Activated T-helper 1 cell treated with anti-CD3 and anti-CD28 coated beads, Interleukin-12 subunit alpha, Interleukin-12 subunit beta, Interleukin-2, Interleukin-4 antibody, amounts not matched to agents 30 ng/mL and 10 ng/mL and 1 ng/mL, durations not matched to agents 14 hours and 24 hours and 36 hours (primary cell): ENCODE measurements at regions not wholly inside any gene's neighbourhood (a gene's known extent, or its start where the extent isn't known, plus 50 kb on each side); places are given as distances from the start of the nearest gene placed in this dataset.

Source experiments
- DNase-seq: peaks from one replicate; pipeline ENCODE4 v3.0.0; 2021; ENCODE audit warnings: low spot score
- H3K27ac Mint-ChIP-seq: one replicate; pipeline ENCODE4 v1.8.0; 2021; ENCODE audit warnings: mild to moderate bottlenecking, mixed read lengths
- H3K27me3 Mint-ChIP-seq: one replicate; pipeline ENCODE4 v1.8.0; 2022; ENCODE audit warnings: mild to moderate bottlenecking, moderate library complexity, mixed read lengths; ENCODE audit not compliant: insufficient read depth
- H3K36me3 Mint-ChIP-seq: one replicate; pipeline ENCODE4 v1.8.0; 2021; ENCODE audit warnings: low read depth, mixed read lengths
- H3K4me1 Mint-ChIP-seq: one replicate; pipeline ENCODE4 v1.8.0; 2021; ENCODE audit warnings: low read depth, mixed read lengths
- H3K4me3 Mint-ChIP-seq: one replicate; pipeline ENCODE4 v1.8.0; 2021; ENCODE audit warnings: mild to moderate bottlenecking, moderate library complexity, mixed read lengths
- H3K9me3 Mint-ChIP-seq: one replicate; pipeline ENCODE4 v1.8.0; 2021; ENCODE audit warnings: mixed read lengths
- intact Hi-C: fragments of 100-400 bp; cut with micrococcal nuclease; formaldehyde crosslinking; loops from one replicate; pipeline ENCODE4 v1.15.1; 2024

DNA sequence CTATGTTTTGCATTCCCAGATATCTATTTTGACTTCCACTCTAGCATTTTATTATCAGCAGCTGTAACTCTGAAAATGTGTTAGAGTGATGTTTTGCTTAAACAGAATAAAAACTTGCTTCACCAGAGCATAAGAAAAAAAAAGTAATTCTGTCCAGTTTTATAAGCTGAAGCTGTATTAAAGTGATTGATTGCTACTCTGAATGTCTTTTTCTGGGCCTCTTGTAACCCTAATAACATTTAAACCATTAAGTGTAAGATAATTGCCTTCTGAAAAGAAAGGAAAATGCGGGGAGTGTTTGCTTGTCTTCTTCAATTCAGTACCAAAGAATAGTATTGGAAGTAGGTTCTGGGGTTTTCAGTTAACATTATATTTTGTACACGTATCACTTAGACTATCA lies 57.9 kb upstream of the UBE2E1 start:
- H3K9me3 Mint-ChIP-seq, result no peaks in the 10 kb centered on the region

DNA sequence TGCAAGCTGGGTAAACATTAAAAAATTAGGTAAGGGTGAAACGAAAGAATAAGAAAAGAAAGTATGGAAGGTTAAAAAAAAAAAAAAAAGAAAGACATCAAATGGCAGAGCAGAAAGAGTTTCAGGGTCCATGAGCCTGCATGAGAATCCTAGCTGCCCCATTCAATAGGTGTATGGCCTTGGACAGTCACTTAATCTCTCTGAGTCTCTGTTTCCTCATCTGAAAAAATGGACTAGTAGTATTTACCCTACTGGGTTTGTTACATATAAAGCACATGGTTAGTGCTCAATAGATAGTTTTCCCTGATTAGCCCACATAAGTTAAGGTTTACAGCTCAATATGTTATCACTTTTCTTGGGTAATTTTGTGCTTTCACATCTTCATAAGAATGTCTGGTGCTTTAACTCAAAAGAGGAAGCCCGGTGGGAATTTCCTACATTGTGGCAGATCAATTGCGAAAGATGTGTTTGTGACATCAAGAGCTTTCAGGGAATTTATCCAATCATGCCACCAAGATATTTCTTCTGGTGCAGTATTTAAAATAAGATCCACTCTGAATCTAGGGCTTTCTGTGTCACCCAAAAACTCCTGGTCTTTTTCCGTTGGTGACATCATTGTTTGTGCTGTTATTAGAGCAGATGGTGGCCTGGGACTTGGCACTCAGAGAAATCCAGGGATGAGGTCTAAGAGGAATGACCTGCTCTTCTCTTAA lies 57.2 kb upstream of the UBE2E1 start:
- Mint-ChIP-seq H3K4me1 (no peaks in the 10 kb centered on the region), H3K4me3 (no peak overlapping the region), H3K27me3 (peaks cover 9% of the 10 kb centered on the region), H3K36me3 (no peaks in the 10 kb centered on the region), H3K27ac (no peak overlapping the region), H3K9me3 (no peaks in the 10 kb centered on the region)
- intact Hi-C loops, result loop anchor here (10.0 kb wide), 1 partner anchor 304 kb away; no protein-coding TSS in a partner anchor
- no peak for DNase-seq

More for the DNA sequence above, 57.9 kb upstream of the UBE2E1 start:
- no peak overlapping the region for H3K4me3 Mint-ChIP-seq
- H3K36me3 Mint-ChIP-seq, result no peaks in the 10 kb centered on the region
- peaks cover 9% of the 10 kb centered on the region for H3K27me3 Mint-ChIP-seq
- intact Hi-C loops, result loop anchor here (10.0 kb wide), 1 partner anchor 303 kb away; no protein-coding TSS in a partner anchor
- H3K27ac Mint-ChIP-seq, result no peak overlapping the region
- DNase-seq, result no peak
- no peaks in the 10 kb centered on the region for H3K4me1 Mint-ChIP-seq

DNA sequence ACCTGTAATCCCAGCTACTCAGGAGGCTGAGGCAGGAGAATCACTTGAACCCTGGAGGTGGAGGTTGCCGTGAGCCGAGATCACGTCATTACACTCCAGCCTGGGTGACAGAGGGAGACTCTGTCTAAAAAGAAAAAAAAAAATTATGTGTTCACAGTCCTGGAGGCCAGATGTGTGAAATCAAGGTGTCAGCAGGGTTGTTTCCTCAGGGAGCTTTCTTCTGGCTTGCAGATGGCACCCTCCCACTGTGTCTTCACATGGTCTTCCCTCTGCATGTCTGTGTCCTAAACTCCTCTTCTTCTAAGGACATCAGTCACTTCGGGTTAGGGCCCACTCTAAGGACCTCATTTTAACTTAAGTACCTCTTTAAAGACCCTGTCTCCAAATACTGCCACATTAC lies 56.1 kb upstream of the UBE2E1 start:
- Mint-ChIP-seq H3K36me3 (no peaks in the 10 kb centered on the region), H3K9me3 (no peaks in the 10 kb centered on the region), H3K4me1 (no peaks in the 10 kb centered on the region), H3K27ac (no peak overlapping the region), H3K4me3 (no peak overlapping the region), H3K27me3 (peaks cover 7% of the 10 kb centered on the region)
- intact Hi-C loops, result loop anchor here (10.0 kb wide), 1 partner anchor 305 kb away; no protein-coding TSS in a partner anchor
- DNase-seq, result no peak

DNA sequence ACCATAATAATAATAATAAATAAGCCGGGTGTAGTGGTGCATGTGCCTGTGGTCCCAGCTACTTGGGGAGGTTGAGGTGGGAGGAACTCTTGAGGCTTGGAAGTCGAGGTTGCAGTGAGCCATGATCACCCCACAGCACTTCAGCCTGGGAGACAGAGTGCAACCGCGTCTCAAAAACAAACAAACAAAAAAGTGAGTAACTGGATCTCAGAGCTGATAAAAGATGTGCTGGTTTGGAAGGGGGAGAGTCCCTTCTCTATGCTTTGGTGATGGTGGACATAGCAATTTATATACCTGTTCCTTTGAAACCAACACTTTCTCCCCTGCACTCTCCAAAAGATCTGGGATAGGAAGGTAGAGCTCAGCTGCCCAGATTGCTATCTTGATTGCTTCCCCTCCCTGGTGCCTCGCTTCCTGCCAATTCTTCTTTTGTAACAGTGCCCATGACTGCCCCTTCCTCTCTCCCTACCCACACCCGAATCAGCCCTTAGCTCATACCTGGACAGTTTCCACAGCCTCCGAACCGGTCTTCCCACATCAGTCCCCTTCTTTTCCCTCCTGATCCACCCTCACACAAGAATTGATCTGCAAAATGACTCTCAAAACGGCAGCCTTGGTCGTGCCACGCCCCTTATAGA lies 55.1 kb upstream of the UBE2E1 start:
- peaks cover 7% of the 10 kb centered on the region for H3K27me3 Mint-ChIP-seq
- DNase-seq, result no peak
- no peaks in the 10 kb centered on the region for H3K9me3 Mint-ChIP-seq
- no peak overlapping the region for H3K27ac Mint-ChIP-seq
- intact Hi-C loops, result no loop called here
- no peaks in the 10 kb centered on the region for H3K4me1 Mint-ChIP-seq
- no peak overlapping the region for H3K4me3 Mint-ChIP-seq
- H3K36me3 Mint-ChIP-seq, result no peaks in the 10 kb centered on the region

DNA sequence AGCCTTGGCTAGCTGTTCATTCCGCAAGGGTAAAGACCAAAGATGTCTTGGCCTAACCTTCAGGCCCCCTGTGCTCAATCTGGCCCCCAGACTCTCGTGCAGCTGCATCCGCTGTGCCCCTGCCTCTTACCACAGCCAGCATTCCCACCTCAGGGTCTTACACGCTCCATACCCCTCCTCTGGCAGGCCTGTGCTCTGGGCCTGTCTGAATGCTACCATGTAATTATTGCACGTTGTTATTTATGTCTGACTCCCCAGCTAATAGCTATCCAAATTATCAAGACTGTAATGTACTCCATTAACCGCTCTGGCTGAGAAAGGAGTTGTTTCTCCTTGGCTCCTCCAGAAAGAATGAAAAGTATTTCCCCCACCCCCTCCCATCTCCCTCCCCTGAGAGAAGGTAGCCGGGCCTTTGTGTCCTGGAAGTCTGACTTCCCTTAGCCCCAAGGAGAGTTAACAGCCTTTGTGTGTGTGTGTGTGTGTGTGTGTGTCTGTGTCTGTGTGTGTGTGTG lies 54.5 kb upstream of the UBE2E1 start:
- Mint-ChIP-seq H3K27me3 (peaks cover 10% of the 10 kb centered on the region), H3K4me1 (no peaks in the 10 kb centered on the region), H3K9me3 (no peaks in the 10 kb centered on the region), H3K36me3 (no peaks in the 10 kb centered on the region), H3K4me3 (no peak overlapping the region), H3K27ac (no peak overlapping the region)
- no peak for DNase-seq
- intact Hi-C loops, result no loop called here

DNA sequence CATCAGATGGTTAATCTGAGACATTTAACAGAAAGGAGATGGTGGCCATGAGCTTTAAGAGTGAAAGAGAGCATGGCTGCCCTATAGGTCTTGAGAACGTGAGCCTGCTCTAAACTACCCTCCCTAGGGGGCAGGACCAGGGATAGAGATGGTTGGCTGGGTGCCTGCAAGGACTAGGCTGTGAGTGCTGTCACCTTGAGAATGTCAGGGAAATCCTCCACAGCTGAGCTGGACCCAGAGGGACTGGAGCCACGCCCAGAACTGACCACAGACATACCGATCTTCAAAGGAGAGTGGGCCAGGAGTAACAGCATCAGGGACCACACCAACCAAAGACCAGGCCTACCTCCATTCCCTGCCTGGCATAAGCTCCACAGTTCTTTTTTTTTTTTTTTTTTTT lies 53.6 kb upstream of the UBE2E1 start:
- intact Hi-C loops, result no loop called here
- Mint-ChIP-seq H3K27ac (no peak overlapping the region), H3K36me3 (no peaks in the 10 kb centered on the region), H3K9me3 (no peaks in the 10 kb centered on the region), H3K4me3 (no peak overlapping the region), H3K4me1 (no peaks in the 10 kb centered on the region), H3K27me3 (peaks cover 7% of the 10 kb centered on the region)
- DNase-seq, result no peak

DNA sequence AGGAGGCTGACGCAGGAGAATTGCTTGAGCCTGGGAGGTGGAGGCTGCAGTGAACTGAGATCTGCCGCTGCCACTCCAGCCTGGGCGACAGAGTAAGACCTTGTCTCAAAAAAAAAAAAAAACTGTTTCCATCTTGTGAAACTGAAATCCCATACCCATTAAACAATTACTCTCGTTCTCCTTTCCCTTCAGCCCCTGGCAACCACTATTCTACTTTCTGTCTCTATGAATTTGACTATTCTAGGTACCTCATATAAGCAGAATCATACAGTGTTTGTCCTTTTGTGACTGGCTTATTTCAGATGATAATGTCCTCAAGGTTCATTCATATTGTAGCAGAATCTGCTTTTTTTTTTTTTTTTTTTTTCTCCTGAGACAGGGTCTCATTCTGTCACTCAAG lies 51.5 kb upstream of the UBE2E1 start:
- Mint-ChIP-seq H3K9me3 (no peaks in the 10 kb centered on the region), H3K27ac (no peak overlapping the region), H3K4me3 (no peak overlapping the region), H3K27me3 (peaks cover 7% of the 10 kb centered on the region), H3K4me1 (no peaks in the 10 kb centered on the region), H3K36me3 (no peaks in the 10 kb centered on the region)
- intact Hi-C loops, result no loop called here
- no peak for DNase-seq
